Tibial nerve (tissue), 4 donors: ENCODE measurements at regions not wholly inside any gene's neighbourhood (a gene's known extent, or its start where the extent isn't known, plus 50 kb on each side); places are given as distances from the start of the nearest gene placed in this dataset.

ENCODE experiments used
- CTCF ChIP-seq, 5 experiments: fragments of 200-600 bp in 3 of 5; fragments of 450-650 bp in 2 of 5; sonication (generic) in 3 of 5; IDR thresholded peaks; one replicate each; pipeline ENCODE4 v1.5.1; 2016 to 2019; ENCODE audit warnings: antibody characterized with exemption in 5 of 5, mild to moderate bottlenecking in 3 of 5, moderate library complexity in 2 of 5
- EP300 ChIP-seq, 2 donors: sonication (generic); formaldehyde crosslinking; IDR thresholded peaks; one replicate each; pipeline ENCODE4 v1.6.1; 2017; ENCODE audit warnings: antibody characterized with exemption in 2 of 2, mild to moderate bottlenecking in 1 of 2
- POLR2A ChIP-seq, 2 donors: fragments of 450-650 bp; IDR thresholded peaks; one replicate each; pipeline ENCODE4 v1.6.1; 2017; ENCODE audit warnings: antibody characterized with exemption in 2 of 2, mild to moderate bottlenecking in 2 of 2, moderate library complexity in 2 of 2

DNA sequence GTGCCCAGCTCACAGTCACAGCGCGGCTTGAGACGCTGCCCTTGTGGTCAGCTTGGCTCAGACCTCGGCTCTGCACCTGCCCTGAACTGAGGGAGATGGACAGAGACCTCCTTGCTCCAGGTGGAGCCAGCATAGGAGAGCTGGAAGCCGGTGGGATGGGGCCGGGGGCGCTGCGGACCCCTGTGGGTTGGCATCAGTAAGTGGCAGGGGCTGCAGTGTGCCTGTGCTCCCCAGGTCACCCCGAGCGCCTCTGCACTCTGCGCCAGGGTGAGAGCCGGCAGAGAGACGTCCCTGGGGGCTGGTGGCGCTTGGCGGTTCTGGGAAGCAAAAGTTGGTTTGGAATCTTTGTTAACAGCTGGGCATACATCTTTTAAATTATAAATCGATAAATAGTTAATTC lies 105.6 kb upstream of the TTC34 start:
- TF ChIP-seq EP300 (IDR thresholded peaks at IDR 0.05) (no peak), CTCF (IDR thresholded peaks at IDR 0.05) (no peak), POLR2A (IDR thresholded peaks at IDR 0.05) (no peak)
